ENCODE measurements at regions not wholly inside any gene's neighbourhood (a gene's known extent, or its start where the extent isn't known, plus 50 kb on each side); places are given as distances from the start of the nearest gene placed in this dataset.

DNA sequence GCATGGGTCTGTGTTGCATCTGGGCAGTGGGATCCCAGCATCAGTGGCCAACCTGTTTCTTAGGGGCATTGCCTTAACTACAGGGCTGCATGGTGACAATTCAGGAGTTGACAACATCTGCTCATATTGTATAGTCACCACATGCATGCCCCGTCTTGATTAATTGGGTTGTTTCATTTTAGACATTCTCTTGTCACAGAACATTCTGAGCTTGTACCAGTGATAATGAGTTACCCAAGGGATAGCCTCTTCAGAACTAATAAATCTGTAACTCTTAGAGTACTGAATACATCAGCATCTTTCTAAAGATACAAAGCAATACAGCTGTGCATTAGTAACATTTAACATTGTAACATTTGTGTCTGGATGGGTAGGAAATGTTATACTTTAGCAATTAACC lies 426.5 kb upstream of the CD180 start (continued):
- TF ChIP-seq, protein P1, sequence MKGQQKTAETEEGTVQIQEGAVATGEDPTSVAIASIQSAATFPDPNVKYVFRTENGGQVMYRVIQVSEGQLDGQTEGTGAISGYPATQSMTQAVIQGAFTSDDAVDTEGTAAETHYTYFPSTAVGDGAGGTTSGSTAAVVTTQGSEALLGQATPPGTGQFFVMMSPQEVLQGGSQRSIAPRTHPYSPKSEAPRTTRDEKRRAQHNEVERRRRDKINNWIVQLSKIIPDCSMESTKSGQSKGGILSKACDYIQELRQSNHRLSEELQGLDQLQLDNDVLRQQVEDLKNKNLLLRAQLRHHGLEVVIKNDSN (IDR thresholded peaks at IDR 0.05; ENCODE audit: borderline replicate concordance, low read depth) = no peak

DNA sequence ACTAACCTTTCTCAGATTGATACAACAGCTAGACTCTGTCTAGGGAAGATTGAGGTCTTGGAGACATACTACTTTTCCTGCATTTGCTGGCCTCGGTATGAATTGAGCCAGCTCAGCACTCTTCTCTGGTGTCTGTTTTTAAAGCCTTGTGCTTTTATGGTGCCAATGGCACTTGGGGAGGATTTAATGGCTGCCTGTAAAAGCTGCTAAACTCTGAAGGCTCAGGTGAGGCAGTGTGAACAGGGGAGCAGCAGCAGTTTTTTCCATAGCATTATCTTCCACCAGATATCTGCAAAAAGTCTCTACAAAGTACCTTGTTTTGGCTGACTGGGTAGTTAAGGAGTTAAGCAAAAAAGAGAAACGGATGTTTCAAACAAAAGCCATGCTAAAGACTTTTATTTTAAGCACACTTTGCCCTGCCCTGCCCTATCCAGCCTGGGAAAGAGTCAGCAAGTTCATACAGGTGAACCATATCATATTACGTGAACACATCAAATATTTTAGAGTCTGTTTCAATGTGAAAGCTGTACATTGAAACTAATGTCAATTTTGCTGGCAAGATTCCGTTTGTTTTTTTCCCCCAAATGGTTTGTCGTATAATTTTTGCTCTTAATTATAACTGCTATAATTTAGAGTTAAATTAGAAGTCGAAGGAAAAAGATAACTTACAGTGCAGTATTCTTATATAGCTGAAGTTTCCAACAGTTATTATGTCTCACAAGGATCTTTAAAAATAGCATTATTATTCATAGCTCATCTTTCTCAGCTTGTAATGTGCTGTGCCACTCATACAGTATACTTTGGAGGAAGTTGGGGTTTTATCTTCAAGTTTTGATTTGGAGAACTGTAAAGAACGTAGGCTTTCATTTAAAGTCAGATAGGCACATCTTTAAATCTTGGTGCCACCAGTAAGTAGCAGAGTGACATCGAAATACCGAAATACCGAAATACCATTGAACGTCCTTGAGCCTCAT lies 424.1 kb upstream of the CD180 start:
- no peaks in the 10 kb centered on the region for H3F3A ChIP-seq (replicated peaks; ENCODE audit: insufficient read depth)
- no peak for DNase-seq
- H3K4me3 ChIP-seq (ENCODE audit: low read depth in 2 of 2, low read length in 1 of 2) = no peak overlapping the region
- TF ChIP-seq EP300 (IDR thresholded peaks at IDR 0.05; ENCODE audit: borderline replicate concordance in 1 of 2, low read depth in 1 of 2, low read length in 1 of 2) = no peak
- no peak for TF ChIP-seq RCOR1 (IDR thresholded peaks at IDR 0.05; ENCODE audit: low read length)
- no peak for TF ChIP-seq FOXM1 (IDR thresholded peaks at IDR 0.05; ENCODE audit: low read depth)
- TF ChIP-seq, protein P2, sequence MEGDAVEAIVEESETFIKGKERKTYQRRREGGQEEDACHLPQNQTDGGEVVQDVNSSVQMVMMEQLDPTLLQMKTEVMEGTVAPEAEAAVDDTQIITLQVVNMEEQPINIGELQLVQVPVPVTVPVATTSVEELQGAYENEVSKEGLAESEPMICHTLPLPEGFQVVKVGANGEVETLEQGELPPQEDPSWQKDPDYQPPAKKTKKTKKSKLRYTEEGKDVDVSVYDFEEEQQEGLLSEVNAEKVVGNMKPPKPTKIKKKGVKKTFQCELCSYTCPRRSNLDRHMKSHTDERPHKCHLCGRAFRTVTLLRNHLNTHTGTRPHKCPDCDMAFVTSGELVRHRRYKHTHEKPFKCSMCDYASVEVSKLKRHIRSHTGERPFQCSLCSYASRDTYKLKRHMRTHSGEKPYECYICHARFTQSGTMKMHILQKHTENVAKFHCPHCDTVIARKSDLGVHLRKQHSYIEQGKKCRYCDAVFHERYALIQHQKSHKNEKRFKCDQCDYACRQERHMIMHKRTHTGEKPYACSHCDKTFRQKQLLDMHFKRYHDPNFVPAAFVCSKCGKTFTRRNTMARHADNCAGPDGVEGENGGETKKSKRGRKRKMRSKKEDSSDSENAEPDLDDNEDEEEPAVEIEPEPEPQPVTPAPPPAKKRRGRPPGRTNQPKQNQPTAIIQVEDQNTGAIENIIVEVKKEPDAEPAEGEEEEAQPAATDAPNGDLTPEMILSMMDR (IDR thresholded peaks at IDR 0.05) = no peak
- TF ChIP-seq, protein P1 (IDR thresholded peaks at IDR 0.05; ENCODE audit: borderline replicate concordance, low read depth) = no peak
- TF ChIP-seq TEAD4 (IDR thresholded peaks at IDR 0.05; ENCODE audit: borderline replicate concordance, insufficient read depth) = no peak
- no peak for TF ChIP-seq FOXJ3 (CRISPR knock-in tag; IDR thresholded peaks at IDR 0.05)
- TF ChIP-seq FOSL2 (IDR thresholded peaks at IDR 0.05; ENCODE audit: borderline replicate concordance, low read depth) = no peak
- H3K27ac ChIP-seq (ENCODE audit: low read depth in 2 of 2, low read length in 1 of 2) = no peak overlapping the region
- no peaks in the 10 kb centered on the region for H4K20me1 ChIP-seq (ENCODE audit: insufficient read depth)
- no peaks in the 10 kb centered on the region for H3K36me3 ChIP-seq (replicated peaks in 1 of 2; ENCODE audit: control insufficient read depth in 1 of 2, insufficient read depth in 2 of 2, low read length in 1 of 2)
- H3K9ac ChIP-seq = no peak overlapping the region
- H3K4me1 ChIP-seq (ENCODE audit: control insufficient read depth in 1 of 2, insufficient read depth in 2 of 2, low read depth in 1 of 2, low read length in 1 of 2) = peaks cover 0 to 5% of the 10 kb centered on the region in 2 experiments; a peak in 2 of 4 replicates
- CTCF ChIA-PET = interaction anchor here (0.7 to 1.1 kb wide), 2 partner anchors 9 to 106 kb away, joined by 3 read pairs; no protein-coding TSS in a partner anchor
- 53% methylated on average over 11 of the region's 11 CpGs for WGBS (ENCODE audit: low lambda C conversion rate)
- H3K9me3 ChIP-seq = no peaks in the 10 kb centered on the region
- no peaks in the 10 kb centered on the region for H3K27me3 ChIP-seq (ENCODE audit: insufficient read depth)
- POLR2A ChIA-PET = no interaction called here
- H2AFZ ChIP-seq (ENCODE audit: low read depth) = no peak overlapping the region
- no peaks in the 10 kb centered on the region for H3K9me2 ChIP-seq
- no peaks in the 10 kb centered on the region for H3K79me2 ChIP-seq (ENCODE audit: insufficient read depth)
- H3K4me2 ChIP-seq = no peak overlapping the region

DNA sequence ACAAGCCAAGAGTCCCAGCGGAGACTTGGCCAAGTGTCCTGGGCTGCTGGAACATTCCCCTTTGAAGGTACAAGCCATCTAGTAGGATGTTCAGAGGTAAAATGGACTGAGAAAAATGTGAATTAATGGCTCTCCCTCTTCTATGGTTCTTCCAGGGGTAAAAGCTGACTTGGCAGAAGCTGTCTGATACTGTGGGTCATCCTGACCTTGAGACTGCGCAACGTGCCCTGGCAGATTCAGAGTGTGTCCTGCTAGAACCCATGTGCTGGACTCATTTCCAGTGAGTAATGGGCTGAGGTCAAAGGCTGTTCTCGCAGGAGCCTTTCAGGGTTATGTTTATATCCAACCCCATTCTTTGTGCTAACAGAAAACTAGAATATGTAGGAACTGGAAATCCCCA lies 423.0 kb upstream of the CD180 start:
- Histone ChIP-seq H3F3A (replicated peaks; ENCODE audit: insufficient read depth) (no peaks in the 10 kb centered on the region), H3K9me3 (no peaks in the 10 kb centered on the region), H4K20me1 (ENCODE audit: insufficient read depth) (no peaks in the 10 kb centered on the region), H3K9ac (no peak overlapping the region), H3K27me3 (ENCODE audit: insufficient read depth) (no peaks in the 10 kb centered on the region), H3K4me3 (ENCODE audit: low read depth in 2 of 2, low read length in 1 of 2) (no peak overlapping the region), H3K9me2 (no peaks in the 10 kb centered on the region), H3K4me2 (no peak overlapping the region), H3K36me3 (replicated peaks in 1 of 2; ENCODE audit: control insufficient read depth in 1 of 2, insufficient read depth in 2 of 2, low read length in 1 of 2) (no peaks in the 10 kb centered on the region), H3K4me1 (ENCODE audit: control insufficient read depth in 1 of 2, insufficient read depth in 2 of 2, low read depth in 1 of 2, low read length in 1 of 2) (peaks cover 0 to 5% of the 10 kb centered on the region in 2 experiments; a peak in 2 of 4 replicates), H3K79me2 (ENCODE audit: insufficient read depth) (no peaks in the 10 kb centered on the region), H2AFZ (ENCODE audit: low read depth) (no peak overlapping the region), H3K27ac (ENCODE audit: low read depth in 2 of 2, low read length in 1 of 2) (no peak overlapping the region)
- TF ChIP-seq ELF1 (IDR thresholded peaks at IDR 0.05) (no peak), TEAD4 (IDR thresholded peaks at IDR 0.05; ENCODE audit: borderline replicate concordance, insufficient read depth) (no peak), CHD2 (IDR thresholded peaks at IDR 0.05; ENCODE audit: low read length, partially characterized antibody) (no peak), RCOR1 (IDR thresholded peaks at IDR 0.05; ENCODE audit: low read length) (no peak), MXI1 (IDR thresholded peaks at IDR 0.05; ENCODE audit: low read depth, low read length) (no peak), TCF12 (IDR thresholded peaks at IDR 0.05) (no peak), RXRA (IDR thresholded peaks at IDR 0.05; ENCODE audit: borderline replicate concordance, low read depth) (no peak), EZH2phosphoT487 (IDR thresholded peaks at IDR 0.05; ENCODE audit: borderline replicate concordance, low read depth) (no peak), GABPA (IDR thresholded peaks at IDR 0.05; ENCODE audit: low read depth) (no peak)
- TF ChIP-seq, protein P2 (IDR thresholded peaks at IDR 0.05) = no peak
- TF ChIP-seq, protein P1 (IDR thresholded peaks at IDR 0.05; ENCODE audit: borderline replicate concordance, low read depth) = no peak
- CTCF ChIA-PET = interaction anchor here (1.1 to 1.5 kb wide), 2 partner anchors 8 to 32 kb away, joined by 3 read pairs; no protein-coding TSS in a partner anchor
- DNase-seq = no peak
- 65% methylated on average over 4 of the region's 4 CpGs for WGBS (ENCODE audit: low lambda C conversion rate)
- POLR2A ChIA-PET = no interaction called here
